NB4 (cell line): ENCODE measurements at regions not wholly inside any gene's neighbourhood (a gene's known extent, or its start where the extent isn't known, plus 50 kb on each side); places are given as distances from the start of the nearest gene placed in this dataset.

Experiments used
- MYC ChIP-seq: IDR thresholded peaks from 2 replicates; pipeline ENCODE4 v1.6.1; 2011; ENCODE audit warnings: low read depth, low read length
- POLR2A ChIP-seq: IDR thresholded peaks from 2 replicates; pipeline ENCODE4 v1.6.1; 2011; ENCODE audit warnings: mild to moderate bottlenecking; ENCODE audit not compliant: insufficient read length; ENCODE audit errors: extremely low read depth
- TF ChIP-seq, protein P1 (sequence below): IDR thresholded peaks from 2 replicates; pipeline ENCODE4 v1.6.1; 2011; ENCODE audit warnings: low read depth, low read length
- TF ChIP-seq, protein P2 (sequence below): IDR thresholded peaks from one replicate; pipeline ENCODE4 v1.5.1; 2012; ENCODE audit warnings: low read depth, low read length

DNA sequence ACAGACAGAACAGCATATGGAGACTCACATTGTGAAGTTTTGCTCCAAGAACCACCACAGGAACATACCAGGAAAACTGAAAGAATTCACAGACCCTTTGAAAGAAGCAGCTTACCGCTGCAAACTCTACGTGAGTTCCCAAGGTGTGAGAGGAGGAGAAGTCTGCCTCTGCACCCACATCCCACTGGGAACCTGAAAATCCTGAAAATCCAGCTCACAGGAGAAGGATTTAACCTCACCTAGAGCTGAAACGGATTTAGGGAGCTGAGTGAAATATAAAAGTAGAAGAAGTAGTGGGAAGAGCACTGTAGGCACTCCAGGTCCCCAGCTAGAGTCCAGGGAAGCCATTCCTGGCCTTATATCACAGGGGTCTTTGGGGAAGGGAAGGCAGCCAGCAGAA is 80.0 kb downstream of the FHIP1A start:
- TF ChIP-seq, protein P1, sequence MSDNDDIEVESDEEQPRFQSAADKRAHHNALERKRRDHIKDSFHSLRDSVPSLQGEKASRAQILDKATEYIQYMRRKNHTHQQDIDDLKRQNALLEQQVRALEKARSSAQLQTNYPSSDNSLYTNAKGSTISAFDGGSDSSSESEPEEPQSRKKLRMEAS, result no peak
- TF ChIP-seq, protein P2, sequence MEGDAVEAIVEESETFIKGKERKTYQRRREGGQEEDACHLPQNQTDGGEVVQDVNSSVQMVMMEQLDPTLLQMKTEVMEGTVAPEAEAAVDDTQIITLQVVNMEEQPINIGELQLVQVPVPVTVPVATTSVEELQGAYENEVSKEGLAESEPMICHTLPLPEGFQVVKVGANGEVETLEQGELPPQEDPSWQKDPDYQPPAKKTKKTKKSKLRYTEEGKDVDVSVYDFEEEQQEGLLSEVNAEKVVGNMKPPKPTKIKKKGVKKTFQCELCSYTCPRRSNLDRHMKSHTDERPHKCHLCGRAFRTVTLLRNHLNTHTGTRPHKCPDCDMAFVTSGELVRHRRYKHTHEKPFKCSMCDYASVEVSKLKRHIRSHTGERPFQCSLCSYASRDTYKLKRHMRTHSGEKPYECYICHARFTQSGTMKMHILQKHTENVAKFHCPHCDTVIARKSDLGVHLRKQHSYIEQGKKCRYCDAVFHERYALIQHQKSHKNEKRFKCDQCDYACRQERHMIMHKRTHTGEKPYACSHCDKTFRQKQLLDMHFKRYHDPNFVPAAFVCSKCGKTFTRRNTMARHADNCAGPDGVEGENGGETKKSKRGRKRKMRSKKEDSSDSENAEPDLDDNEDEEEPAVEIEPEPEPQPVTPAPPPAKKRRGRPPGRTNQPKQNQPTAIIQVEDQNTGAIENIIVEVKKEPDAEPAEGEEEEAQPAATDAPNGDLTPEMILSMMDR, result no peak
- TF ChIP-seq POLR2A (no peak), MYC (no peak)
